ENCODE measurements at regions not wholly inside any gene's neighbourhood (a gene's known extent, or its start where the extent isn't known, plus 50 kb on each side); places are given as distances from the start of the nearest gene placed in this dataset.
"Not testable (repeated sequence)": the region's sequence is repeated elsewhere in the genome, so short reads cannot be mapped to it uniquely, and the experiment has no call there.

DNA sequence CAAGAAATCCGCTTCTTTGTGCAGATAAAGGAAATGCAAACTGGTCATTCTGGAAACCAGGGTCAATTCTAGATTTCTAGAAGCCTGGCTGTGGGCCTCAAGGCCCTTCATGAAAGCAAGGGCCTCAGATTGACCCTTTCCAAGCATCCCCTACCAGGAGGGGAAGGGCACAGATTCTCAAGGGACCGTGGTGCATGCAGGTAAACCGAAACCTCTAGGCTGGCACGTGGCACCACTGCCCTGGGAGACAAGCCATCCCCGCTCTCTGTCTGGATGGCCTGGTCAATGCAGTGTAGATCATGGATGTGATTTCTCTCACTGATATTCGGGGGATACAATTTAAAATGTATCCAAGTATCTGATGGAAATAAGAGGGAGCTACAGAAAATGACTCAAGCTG is 69.4 kb downstream of the TOMM20 start:
- no peak for ATAC-seq

DNA sequence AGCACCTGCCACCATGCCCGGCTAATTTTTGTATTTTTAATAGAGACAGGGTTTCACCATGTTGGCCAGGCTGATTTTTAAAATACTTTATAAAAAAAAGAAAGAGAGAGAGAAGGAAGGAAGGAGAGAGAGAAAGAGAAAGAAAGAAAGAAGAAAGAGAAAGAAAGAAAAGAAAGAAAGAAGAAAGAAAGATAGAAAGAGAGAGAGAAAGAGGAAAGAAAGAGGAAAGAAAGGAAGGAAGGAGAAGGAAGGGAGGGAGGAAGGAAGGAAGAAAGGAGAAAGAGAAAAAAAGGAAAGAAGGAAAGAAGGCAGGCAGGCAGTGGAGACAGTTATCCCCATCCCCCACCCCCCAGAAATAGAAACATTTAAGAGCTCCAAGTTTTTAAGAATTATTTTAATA is 69.9 kb downstream of the TOMM20 start:
- DNase-seq (ENCODE audit: low spot score in 2 of 2) = no peak
- ATAC-seq = no peak
- Mint-ChIP-seq H3K27ac (no peak overlapping the region), H3K9me3 (peaks cover 0 to 6% of the 10 kb centered on the region in 2 donors), H3K36me3 (peaks cover 0 to 6% of the 10 kb centered on the region in 2 donors)

More for the DNA sequence above, 69.4 kb downstream of the TOMM20 start:
- Mint-ChIP-seq H3K9me3 (peaks cover 0 to 4% of the 10 kb centered on the region in 2 donors), H3K27ac (no peak overlapping the region), H3K36me3 (peaks cover 0 to 4% of the 10 kb centered on the region in 2 donors)
- DNase-seq (ENCODE audit: low spot score in 2 of 2) = no peak

DNA sequence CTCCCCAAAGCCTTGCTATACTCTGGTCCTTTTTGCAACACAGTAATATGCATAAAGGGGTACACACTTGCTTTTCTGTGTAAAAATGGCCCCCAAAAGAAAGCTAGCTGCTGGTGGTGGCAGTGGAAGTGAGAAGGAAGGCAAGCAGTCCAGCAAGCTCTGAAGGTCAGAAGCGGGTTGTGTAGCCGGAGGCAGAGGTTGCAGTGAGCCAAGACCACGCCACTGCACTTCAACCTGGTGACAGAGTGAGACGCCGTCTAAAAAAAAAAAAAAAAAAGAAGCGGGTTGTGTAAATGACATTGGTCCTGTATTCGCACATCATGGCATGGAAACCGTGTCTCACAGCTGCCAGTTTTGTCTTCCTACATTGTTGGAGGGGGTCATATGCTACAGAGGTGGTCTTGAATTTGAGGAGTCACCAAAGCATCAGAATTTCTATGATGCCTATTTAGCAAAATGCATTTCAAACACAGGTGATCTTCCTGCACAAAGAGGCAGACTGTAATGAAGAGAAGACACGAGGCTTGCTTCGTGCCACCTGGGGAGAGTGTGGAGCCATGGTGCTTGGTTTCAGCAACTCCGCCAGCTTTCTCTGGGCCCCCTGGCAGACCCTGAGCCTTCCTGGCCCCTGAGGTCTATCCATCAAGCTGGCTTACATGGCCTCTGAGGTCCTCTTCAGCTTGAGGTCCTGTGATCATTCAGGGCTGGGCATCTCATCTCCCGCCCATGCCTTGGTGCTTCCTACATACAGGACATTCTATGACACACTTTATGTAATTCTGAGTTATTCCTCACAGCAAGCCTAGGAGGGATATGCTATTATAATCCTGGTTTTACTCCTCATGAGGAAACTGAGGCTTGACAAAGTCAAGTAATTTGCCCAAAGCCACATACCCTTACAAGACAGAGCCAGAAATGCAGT is 71.0 kb downstream of the TOMM20 start:
- Mint-ChIP-seq H3K9me3 (peaks cover 0 to 9% of the 10 kb centered on the region in 2 donors), H3K36me3 (peaks cover 0 to 6% of the 10 kb centered on the region in 2 donors), H3K27ac (no peak overlapping the region)
- ATAC-seq (no peak), DNase-seq (ENCODE audit: low spot score in 2 of 2) (peak in 1 of 2 donors; percentile 30)

DNA sequence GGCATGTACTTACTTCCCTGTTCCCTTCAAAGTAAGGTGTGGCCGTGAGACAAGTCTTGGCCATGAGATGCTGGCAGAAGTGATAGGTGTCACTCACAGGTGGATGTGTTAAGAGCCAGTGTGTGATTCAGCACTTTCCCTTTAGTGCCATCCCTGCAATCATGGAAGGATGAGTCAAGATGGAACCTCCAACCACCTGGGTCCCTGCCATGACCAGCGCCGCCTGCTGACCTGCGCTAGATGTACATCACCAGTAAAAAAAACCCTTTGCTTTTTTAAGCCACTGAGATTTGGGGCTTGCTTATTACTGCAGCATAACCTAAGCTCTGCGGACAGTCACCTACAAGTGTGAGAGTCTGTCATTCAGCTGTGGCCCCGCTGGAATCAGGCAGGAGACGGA is 71.7 kb downstream of the TOMM20 start:
- Mint-ChIP-seq H3K27ac (no peak overlapping the region), H3K36me3 (peaks cover 0 to 6% of the 10 kb centered on the region in 2 donors), H3K9me3 (peaks cover 0 to 10% of the 10 kb centered on the region in 2 donors)
- DNase-seq (ENCODE audit: low spot score in 2 of 2) (no peak), ATAC-seq (peak in 1 of 2 donors; percentile 59)

DNA sequence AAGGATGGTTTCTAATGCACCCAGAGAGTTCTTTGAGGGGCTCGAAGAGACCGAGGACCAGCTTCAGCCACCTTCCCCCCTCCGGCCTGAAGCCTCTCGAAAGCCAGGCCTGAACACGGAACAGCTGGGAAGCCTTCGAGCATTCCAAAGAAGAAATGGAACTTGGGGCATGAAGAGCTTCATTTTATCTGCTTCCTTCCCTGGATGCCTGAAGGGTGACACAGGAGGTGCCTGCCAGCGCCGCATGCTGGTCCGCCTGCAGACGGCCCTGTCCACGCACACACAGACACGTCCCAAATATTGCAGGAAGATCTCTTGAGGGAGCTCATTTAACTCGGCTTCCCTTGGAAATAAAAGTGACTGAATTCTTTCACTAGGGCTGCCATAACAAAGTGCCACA is 73.7 kb downstream of the TOMM20 start:
- Mint-ChIP-seq H3K27ac (no peak overlapping the region), H3K9me3 (peaks cover 0 to 10% of the 10 kb centered on the region in 2 donors), H3K36me3 (peaks cover 0 to 6% of the 10 kb centered on the region in 2 donors)
- DNase-seq (ENCODE audit: low spot score in 2 of 2) (no peak), ATAC-seq (no peak)

DNA sequence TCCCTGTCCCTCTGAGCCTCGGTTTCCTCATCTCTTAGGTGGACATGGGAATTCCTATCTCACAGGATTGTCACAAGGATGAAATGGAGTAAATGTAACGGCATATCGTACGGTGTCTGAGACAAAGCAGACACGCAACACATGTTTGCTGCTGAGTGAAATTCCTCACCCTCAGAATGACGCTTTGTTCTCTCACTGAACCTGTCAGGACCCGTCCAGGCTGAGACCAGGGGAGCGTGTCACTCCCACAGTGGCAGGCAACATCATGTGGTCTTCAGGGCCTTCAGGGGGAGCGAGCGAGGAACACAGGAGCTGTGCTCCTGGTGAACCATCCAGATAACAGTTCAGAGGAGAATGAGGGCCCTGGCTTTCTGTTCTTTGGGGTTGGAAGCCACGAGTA is 74.2 kb downstream of the TOMM20 start:
- no peak for ATAC-seq
- Mint-ChIP-seq H3K36me3 (peaks cover 0 to 6% of the 10 kb centered on the region in 2 donors), H3K27ac (no peak overlapping the region), H3K9me3 (peaks cover 0 to 10% of the 10 kb centered on the region in 2 donors)
- no peak for DNase-seq (ENCODE audit: low spot score in 2 of 2)

DNA sequence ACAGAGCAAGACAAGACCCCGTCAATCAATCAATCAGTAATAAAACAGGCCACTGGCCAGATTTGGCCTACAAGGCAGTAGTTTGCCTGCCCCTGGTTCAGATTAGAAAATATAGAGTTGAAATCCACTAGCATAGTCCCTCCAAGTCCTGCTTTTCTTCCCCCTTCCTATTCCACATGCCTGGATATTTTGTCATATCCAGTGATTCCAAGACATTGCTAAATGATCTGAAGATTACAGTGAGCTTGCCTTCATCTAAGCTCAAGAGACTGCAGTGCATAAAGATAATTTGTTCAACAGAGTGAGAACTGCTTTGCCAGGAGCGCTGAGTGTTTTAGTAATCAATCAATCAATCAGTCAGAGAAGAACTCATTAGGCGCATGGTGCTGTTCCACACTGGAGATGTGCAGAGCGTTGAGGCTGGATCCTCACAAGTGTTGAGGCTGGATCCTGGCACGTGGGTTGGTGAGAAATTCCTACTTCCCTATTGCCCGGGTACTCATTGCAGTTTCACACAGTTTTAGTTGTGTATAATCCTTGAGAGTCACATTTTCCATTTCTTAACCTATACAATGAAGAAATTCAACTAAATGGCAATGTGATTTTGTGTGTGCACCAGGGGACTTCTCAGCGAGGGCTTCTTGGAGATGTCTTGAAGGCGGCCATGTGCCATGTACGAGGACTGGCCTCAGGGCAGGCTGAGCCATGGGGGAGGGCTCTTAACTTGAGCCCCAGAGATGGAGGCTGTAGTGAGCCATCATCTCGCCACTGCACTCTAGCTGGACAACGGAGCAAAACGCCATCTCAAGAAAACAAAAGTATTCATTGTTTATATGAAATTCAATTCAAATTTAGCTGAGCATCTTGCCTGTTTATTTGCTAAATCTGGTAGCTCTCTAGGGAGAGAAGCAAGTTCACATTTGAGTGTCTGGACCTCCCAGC is 76.3 kb downstream of the TOMM20 start:
- Mint-ChIP-seq H3K27ac (no peak overlapping the region), H3K9me3 (peaks cover 0 to 10% of the 10 kb centered on the region in 2 donors), H3K36me3 (peaks cover 4 to 6% of the 10 kb centered on the region in 2 donors)
- no peak for DNase-seq (ENCODE audit: low spot score in 2 of 2)
- ATAC-seq = no peak

DNA sequence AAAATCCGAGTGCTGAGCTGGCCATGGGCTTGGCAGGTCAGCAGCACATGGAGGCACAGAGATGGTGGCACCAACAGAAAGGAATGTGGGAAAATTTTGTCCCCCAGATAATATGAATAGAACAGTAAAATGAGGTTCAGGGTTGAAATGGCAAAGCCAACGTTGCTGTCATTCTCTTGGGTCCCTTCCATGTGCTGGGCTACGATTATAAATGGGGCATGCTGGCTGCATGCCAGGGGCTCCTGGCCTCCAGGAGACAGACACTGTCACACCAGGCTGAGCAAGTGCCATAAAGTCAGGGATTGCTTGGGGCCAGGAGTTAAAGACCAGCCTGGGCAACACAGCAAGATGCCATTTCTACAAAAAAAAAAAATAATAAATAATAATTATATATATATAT is 77.1 kb downstream of the TOMM20 start:
- H3K27ac Mint-ChIP-seq = no peak overlapping the region
- no peak for ATAC-seq
- H3K9me3 Mint-ChIP-seq = peaks cover 0 to 10% of the 10 kb centered on the region in 2 donors

DNA sequence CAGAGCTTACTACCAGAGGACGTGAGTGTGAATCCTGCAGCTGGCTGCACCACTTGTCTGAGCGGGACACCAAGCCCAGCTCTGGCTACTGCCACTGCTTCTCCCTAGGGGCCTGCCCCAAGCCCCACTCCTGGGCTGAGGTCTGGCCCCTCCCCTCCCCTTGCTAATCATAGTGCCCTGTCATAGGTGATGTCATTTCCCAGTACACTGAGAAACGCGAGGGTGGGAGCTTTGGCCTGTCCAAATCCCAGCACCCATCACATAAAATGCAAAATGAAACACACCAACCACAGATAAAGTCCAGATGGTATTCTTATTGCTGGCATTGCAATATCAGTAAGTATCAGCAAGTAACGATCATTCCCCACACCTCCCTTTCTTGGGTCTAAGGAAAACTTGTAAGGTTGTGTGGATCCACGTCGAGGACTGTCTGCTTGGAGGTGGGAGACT is 77.7 kb downstream of the TOMM20 start:
- Mint-ChIP-seq H3K9me3 (peaks cover 0 to 10% of the 10 kb centered on the region in 2 donors), H3K36me3 (peaks cover 4 to 6% of the 10 kb centered on the region in 2 donors), H3K27ac (no peak overlapping the region)
- peak; percentile 43 to 55 for ATAC-seq
- no peak for DNase-seq (ENCODE audit: low spot score in 2 of 2)

More for the DNA sequence above, 77.1 kb downstream of the TOMM20 start:
- H3K36me3 Mint-ChIP-seq = peaks cover 4 to 6% of the 10 kb centered on the region in 2 donors
- DNase-seq (ENCODE audit: low spot score in 2 of 2) = no peak

DNA sequence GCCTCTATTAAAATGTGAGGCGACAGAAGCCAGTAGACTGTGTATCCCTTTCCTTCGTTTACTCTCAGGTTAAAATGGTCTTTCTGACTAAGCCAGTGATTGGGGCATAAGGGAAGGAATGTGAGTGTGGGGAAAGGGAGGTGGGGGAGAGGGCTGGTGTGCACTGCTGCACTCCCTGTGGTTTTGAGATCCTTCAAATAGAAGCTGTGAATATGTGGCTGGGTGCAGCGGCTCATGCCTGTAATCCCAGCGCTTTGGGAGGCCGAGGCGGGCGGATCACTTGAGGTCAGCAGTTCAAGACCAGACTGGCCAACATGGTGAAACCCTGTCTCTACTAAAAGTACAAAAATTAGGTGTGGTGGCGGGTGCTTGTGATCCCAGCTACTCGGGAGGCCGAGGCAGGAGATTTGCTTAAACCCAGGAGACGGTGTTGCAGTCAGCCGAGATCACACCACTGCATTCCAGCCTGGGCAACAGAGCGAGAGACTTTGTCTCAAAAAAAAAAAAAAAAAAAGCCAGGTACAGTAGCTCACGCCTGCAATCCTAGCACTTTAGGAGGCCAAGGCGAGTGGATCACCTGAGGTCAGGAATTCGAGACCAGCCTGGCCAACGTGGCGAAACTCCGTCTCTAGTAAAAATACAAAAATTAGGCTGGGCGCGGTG is 78.8 kb downstream of the TOMM20 start:
- not testable (repeated sequence) for DNase-seq (ENCODE audit: low spot score in 2 of 2); H3K36me3 Mint-ChIP-seq; ATAC-seq; H3K9me3 Mint-ChIP-seq
- peak overlapping the region in 1 of 2 donors; percentile 83 for H3K27ac Mint-ChIP-seq

DNA sequence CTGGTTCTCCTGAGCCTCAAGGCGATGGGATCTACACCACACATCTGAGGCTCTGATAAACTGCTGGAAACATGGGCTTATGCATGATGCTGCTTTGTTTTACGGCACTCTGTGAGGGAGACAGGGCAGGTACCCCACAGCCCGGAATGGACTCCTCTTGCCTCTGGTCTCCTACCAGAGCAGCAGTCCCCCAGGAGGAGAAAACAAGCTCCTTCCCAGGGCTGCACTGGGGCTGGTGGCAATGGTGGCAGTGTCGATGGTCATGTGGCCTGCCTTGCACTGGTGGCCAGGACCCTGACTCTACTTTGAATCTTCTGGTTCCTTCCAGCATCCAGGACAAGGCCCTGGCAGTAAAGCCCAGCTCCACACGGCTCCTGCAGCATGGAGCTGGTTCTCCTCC is 79.4 kb downstream of the TOMM20 start:
- no peak for DNase-seq (ENCODE audit: low spot score in 2 of 2)
- H3K36me3 Mint-ChIP-seq = peaks cover 2 to 4% of the 10 kb centered on the region in 2 donors
- no peak for ATAC-seq
- H3K27ac Mint-ChIP-seq = peak overlapping the region; percentile 81 to 83
- H3K9me3 Mint-ChIP-seq = peaks cover 0 to 6% of the 10 kb centered on the region in 2 donors

DNA sequence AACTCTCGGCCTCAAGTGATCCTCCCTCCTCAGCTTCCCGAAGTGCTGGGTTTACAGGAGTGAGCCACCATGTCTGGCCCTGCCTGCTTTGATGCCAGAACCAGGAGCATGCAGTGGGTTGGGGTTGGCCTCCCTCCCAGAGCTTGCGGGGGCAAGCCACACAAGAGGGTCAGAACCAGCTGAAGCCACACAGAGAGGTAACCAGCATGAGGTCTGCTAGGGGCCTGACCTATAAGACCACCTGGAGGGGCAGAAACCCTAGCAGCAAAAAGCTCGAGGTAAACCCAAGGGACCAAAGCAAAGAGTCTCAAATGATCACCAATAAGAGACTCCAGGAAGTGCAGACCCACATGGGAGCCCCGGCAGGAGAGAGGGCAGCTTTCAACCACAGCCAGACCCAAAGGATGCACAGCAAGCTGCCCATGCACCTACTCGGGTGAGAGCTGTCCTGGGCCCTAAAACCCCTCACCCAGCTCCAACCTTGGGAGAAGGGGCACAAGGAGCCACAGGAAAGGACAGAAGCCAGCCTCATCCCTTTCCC is 81.2 kb downstream of the TOMM20 start:
- DNase-seq (ENCODE audit: low spot score in 2 of 2) (no peak), ATAC-seq (no peak)
- peaks cover 0 to 4% of the 10 kb centered on the region in 2 donors for H3K36me3 Mint-ChIP-seq
- no peaks in the 10 kb centered on the region for H3K9me3 Mint-ChIP-seq
- peak overlapping the region; percentile 83 to 95 for H3K27ac Mint-ChIP-seq

DNA sequence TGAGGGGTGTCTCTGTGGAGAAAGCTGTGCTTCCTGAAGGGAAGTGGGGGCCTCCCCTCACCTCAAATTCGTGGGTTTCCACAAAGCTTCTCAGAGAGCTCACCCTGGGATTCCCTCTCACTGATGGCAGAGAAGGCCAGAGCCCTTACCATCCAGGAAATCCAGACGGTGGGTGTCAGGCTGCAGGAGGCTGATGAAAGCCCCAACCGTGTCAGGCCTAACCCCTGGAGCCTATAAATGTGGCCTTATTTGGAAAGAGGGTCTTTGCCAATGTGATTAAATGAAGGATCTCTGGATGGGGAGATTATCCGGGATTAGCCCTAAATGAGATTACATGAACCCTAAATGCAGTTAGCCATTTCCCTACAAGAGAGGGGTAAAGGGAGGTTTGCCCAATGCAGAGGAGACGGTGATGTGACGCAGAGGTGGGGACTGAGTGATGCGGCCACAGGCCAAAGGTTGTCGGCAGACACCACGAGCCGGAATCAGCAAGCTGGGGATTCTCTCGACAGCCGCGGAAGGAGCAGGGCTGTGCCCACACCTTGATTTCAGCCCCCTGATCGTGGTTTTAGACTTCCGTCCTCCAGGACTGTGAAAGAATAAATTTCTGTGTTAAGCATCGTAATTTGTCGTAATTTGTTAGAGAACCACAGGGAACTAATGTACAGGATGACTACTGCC is 82.6 kb downstream of the TOMM20 start:
- DNase-seq (ENCODE audit: low spot score in 2 of 2) = no peak
- peak overlapping the region in 1 of 2 donors; percentile 91 for H3K27ac Mint-ChIP-seq
- no peak for ATAC-seq
- H3K36me3 Mint-ChIP-seq = peaks cover under 1 to 4% of the 10 kb centered on the region in 2 donors
- no peaks in the 10 kb centered on the region for H3K9me3 Mint-ChIP-seq

DNA sequence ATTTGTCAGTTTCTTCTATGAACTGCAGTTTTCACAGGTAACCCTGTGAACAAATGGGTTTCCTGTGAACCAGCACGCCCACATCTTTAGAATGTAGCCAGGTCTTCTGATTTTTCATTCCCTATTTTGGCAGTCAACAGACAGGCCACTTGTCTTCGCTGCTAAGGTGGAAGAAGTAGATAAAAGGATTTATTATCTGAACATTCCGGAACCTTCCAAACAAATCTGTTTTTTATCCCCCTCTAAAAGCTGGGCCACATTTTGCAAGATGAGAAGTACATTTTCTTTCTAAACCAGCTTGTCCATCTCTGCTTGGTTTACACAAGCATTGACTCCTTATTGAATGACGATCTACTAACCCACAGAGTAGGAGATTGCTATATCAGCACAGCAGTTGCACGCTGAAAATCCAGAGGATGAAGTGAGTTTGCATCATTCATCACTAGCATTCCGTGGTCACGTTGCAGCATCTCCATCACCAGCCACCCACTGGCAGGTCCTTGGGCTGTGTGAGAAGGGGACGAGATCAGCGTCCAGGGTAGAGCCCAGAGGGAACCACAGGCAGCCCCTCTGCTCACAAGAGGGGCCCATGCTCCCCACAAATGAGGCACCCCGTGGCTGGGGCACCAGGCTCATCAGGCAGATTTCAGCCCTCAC is 83.5 kb downstream of the TOMM20 start:
- DNase-seq (ENCODE audit: low spot score in 2 of 2) (no peak), ATAC-seq (no peak)
- H3K9me3 Mint-ChIP-seq = no peaks in the 10 kb centered on the region
- peaks cover 4% of the 10 kb centered on the region in 2 donors for H3K36me3 Mint-ChIP-seq
- peak overlapping the region in 1 of 2 donors; percentile 50 for H3K27ac Mint-ChIP-seq

DNA sequence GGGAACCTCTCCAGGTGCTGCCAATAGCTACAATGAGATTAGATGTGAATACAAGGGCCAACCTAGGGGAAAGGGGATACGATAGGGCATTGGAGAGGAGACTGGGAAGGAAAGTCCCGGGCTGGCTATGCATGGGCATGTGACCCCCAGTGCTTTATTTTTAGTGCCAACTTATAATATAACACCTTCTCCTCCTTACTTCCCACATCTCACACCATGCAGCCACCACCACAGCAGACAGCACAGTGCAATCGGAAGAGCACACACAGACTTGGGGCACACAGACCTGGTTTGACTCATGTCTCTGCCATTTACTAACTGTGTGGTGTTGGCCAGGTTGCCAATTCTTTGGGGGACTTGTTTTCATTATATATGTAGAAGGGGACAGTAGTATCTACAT is 85.4 kb downstream of the TOMM20 start:
- H3K36me3 Mint-ChIP-seq = peaks cover 12 to 23% of the 10 kb centered on the region in 2 donors
- peaks cover 11 to 12% of the 10 kb centered on the region in 2 donors for H3K9me3 Mint-ChIP-seq
- DNase-seq (ENCODE audit: low spot score in 2 of 2) = no peak
- H3K27ac Mint-ChIP-seq = no peak overlapping the region
- no peak for ATAC-seq

All from activated naive CD4-positive, alpha-beta T cell treated with anti-CD3 and anti-CD28 coated beads, Interleukin-2, amount 50 U/mL, for 72 hours (primary cell).